ENCODE measurements at regions not wholly inside any gene's neighbourhood (a gene's known extent, or its start where the extent isn't known, plus 50 kb on each side); places are given as distances from the start of the nearest gene placed in this dataset.

GRCh38 chr2:33730193-33730592, 131.1 kb upstream of the FAM98A start:
- Histone ChIP-seq H2AFZ (ENCODE audit: low read depth, low read length) (no peak overlapping the region), H3K4me1 (ENCODE audit: low read length) (peaks cover 11% of the 10 kb centered on the region)

GRCh38 chr2:33729353-33729752, 130.3 kb upstream of the FAM98A start:
- no peaks in the 10 kb centered on the region for H3K27me3 ChIP-seq (ENCODE audit: low read depth, low read length)
- no peak overlapping the region for H2AFZ ChIP-seq (ENCODE audit: low read depth, low read length)
- TF ChIP-seq EZH2phosphoT487 (IDR thresholded peaks at IDR 0.05; ENCODE audit: low read depth): no peak
- no peak for TF ChIP-seq CTCF (IDR thresholded peaks at IDR 0.05; ENCODE audit: low read depth, low read length)
- no peak overlapping the region for H3K4me3 ChIP-seq (ENCODE audit: low read length)
- H3K36me3 ChIP-seq (replicated peaks; ENCODE audit: low read depth, low read length): no peaks in the 10 kb centered on the region
- no peaks in the 10 kb centered on the region for H3K9me3 ChIP-seq (ENCODE audit: insufficient read depth, low read length)
- no peak overlapping the region for H3K27ac ChIP-seq (ENCODE audit: low read length)
- H3K4me2 ChIP-seq (ENCODE audit: low read length): peak overlapping the region; percentile 36
- peaks cover 11% of the 10 kb centered on the region for H3K4me1 ChIP-seq (ENCODE audit: low read length)
- H3K9ac ChIP-seq (ENCODE audit: low read length): no peak overlapping the region
- H3K79me2 ChIP-seq (ENCODE audit: low read length): no peaks in the 10 kb centered on the region
- peaks cover 2% of the 10 kb centered on the region for H4K20me1 ChIP-seq (ENCODE audit: insufficient read depth, low read length)

More at GRCh38 chr2:33730193-33730592, 131.1 kb upstream of the FAM98A start:
- TF ChIP-seq CTCF (IDR thresholded peaks at IDR 0.05; ENCODE audit: low read depth, low read length): no peak
- TF ChIP-seq EZH2phosphoT487 (IDR thresholded peaks at IDR 0.05; ENCODE audit: low read depth): no peak
- H3K36me3 ChIP-seq (replicated peaks; ENCODE audit: low read depth, low read length): no peaks in the 10 kb centered on the region
- no peaks in the 10 kb centered on the region for H3K27me3 ChIP-seq (ENCODE audit: low read depth, low read length)
- H3K4me2 ChIP-seq (ENCODE audit: low read length): no peak overlapping the region
- H3K4me3 ChIP-seq (ENCODE audit: low read length): no peak overlapping the region
- H3K9me3 ChIP-seq (ENCODE audit: insufficient read depth, low read length): no peaks in the 10 kb centered on the region
- H3K9ac ChIP-seq (ENCODE audit: low read length): no peak overlapping the region
- H4K20me1 ChIP-seq (ENCODE audit: insufficient read depth, low read length): no peaks in the 10 kb centered on the region
- H3K27ac ChIP-seq (ENCODE audit: low read length): no peak overlapping the region
- no peaks in the 10 kb centered on the region for H3K79me2 ChIP-seq (ENCODE audit: low read length)

GRCh38 chr2:33728106-33728505, 129.0 kb upstream of the FAM98A start:
- Histone ChIP-seq H2AFZ (ENCODE audit: low read depth, low read length) (no peak overlapping the region), H4K20me1 (ENCODE audit: insufficient read depth, low read length) (peaks cover 13% of the 10 kb centered on the region), H3K4me2 (ENCODE audit: low read length) (no peak overlapping the region), H3K9ac (ENCODE audit: low read length) (no peak overlapping the region), H3K4me1 (ENCODE audit: low read length) (peaks cover 16% of the 10 kb centered on the region), H3K79me2 (ENCODE audit: low read length) (0 out of 2 replicates have a peak, but pooled peaks cover 7% of the 10 kb centered on the region), H3K27me3 (ENCODE audit: low read depth, low read length) (no peaks in the 10 kb centered on the region), H3K36me3 (replicated peaks; ENCODE audit: low read depth, low read length) (no peaks in the 10 kb centered on the region), H3K9me3 (ENCODE audit: insufficient read depth, low read length) (no peaks in the 10 kb centered on the region), H3K27ac (ENCODE audit: low read length) (no peak overlapping the region), H3K4me3 (ENCODE audit: low read length) (no peak overlapping the region)
- TF ChIP-seq CTCF (IDR thresholded peaks at IDR 0.05; ENCODE audit: low read depth, low read length) (no peak), EZH2phosphoT487 (IDR thresholded peaks at IDR 0.05; ENCODE audit: low read depth) (no peak)

- Histone ChIP-seq H3K4me1 (ENCODE audit: low read length) (peaks cover 16% of the 10 kb centered on the region), H3K9me3 (ENCODE audit: insufficient read depth, low read length) (no peaks in the 10 kb centered on the region)
Measured at GRCh38 chr2:33727361-33728032, 128.4 kb upstream of the FAM98A start.

More at GRCh38 chr2:33727361-33728032, 128.4 kb upstream of the FAM98A start:
- Histone ChIP-seq H3K79me2 (ENCODE audit: low read length) (0 out of 2 replicates have a peak, but pooled peaks cover 9% of the 10 kb centered on the region), H3K4me2 (ENCODE audit: low read length) (no peak overlapping the region), H3K4me3 (ENCODE audit: low read length) (no peak overlapping the region), H4K20me1 (ENCODE audit: insufficient read depth, low read length) (peaks cover 16% of the 10 kb centered on the region), H3K36me3 (replicated peaks; ENCODE audit: low read depth, low read length) (no peaks in the 10 kb centered on the region), H3K27ac (ENCODE audit: low read length) (no peak overlapping the region), H3K9ac (ENCODE audit: low read length) (no peak overlapping the region), H2AFZ (ENCODE audit: low read depth, low read length) (no peak overlapping the region), H3K27me3 (ENCODE audit: low read depth, low read length) (no peaks in the 10 kb centered on the region)
- TF ChIP-seq EZH2phosphoT487 (IDR thresholded peaks at IDR 0.05; ENCODE audit: low read depth): no peak
- TF ChIP-seq CTCF (IDR thresholded peaks at IDR 0.05; ENCODE audit: low read depth, low read length): no peak

Data from OCI-LY3 (cell line).